Mesendoderm (in vitro differentiated cells): ENCODE measurements at regions not wholly inside any gene's neighbourhood (a gene's known extent, or its start where the extent isn't known, plus 50 kb on each side); places are given as distances from the start of the nearest gene placed in this dataset.

Source experiments
- DNase-seq: peaks from one replicate; pipeline ENCODE4 v3.0.0; 2013
- H2AK5ac ChIP-seq: 2 replicates; pipeline ENCODE4 v1.6.1; 2013; ENCODE audit warnings: low read length, inconsistent platforms
- H2BK120ac ChIP-seq: 2 replicates; pipeline ENCODE4 v1.6.1; 2013; ENCODE audit warnings: low read depth, mild to moderate bottlenecking, low read length, moderate library complexity, mixed read lengths
- H2BK15ac ChIP-seq: replicated peaks from 2 replicates; pipeline ENCODE4 v1.6.1; 2013; ENCODE audit warnings: low read depth, mild to moderate bottlenecking, moderate library complexity
- H2BK5ac ChIP-seq: 2 replicates; pipeline ENCODE4 v1.6.1; 2013; ENCODE audit warnings: low read length, inconsistent platforms
- H3K18ac ChIP-seq: 2 replicates; pipeline ENCODE4 v1.6.1; 2013; ENCODE audit warnings: mild to moderate bottlenecking, low read length, mixed read lengths
- H3K23ac ChIP-seq: one replicate; pipeline ENCODE4 v1.6.1; 2013; ENCODE audit warnings: low read length
- H3K27ac ChIP-seq: 2 replicates; pipeline ENCODE4 v1.5.1; 2013; ENCODE audit warnings: low read depth, mild to moderate bottlenecking, inconsistent platforms, low read length, moderate library complexity
- H3K27me3 ChIP-seq: 2 replicates; pipeline ENCODE4 v1.6.1; 2013; ENCODE audit warnings: low read length, control low read depth, mild to moderate bottlenecking, inconsistent platforms; ENCODE audit not compliant: insufficient read depth, poor library complexity
- H3K36me3 ChIP-seq: 2 replicates; pipeline ENCODE4 v1.6.1; 2013; ENCODE audit warnings: low read length, inconsistent platforms; ENCODE audit not compliant: control insufficient read depth, insufficient read depth
- H3K4ac ChIP-seq: one replicate; pipeline ENCODE4 v1.6.1; 2013; ENCODE audit warnings: low read depth, mild to moderate bottlenecking, low read length, moderate library complexity
- H3K4me1 ChIP-seq: 2 replicates; pipeline ENCODE4 v1.6.1; 2013; ENCODE audit warnings: low read depth, low read length, inconsistent platforms; ENCODE audit not compliant: control insufficient read depth
- H3K4me2 ChIP-seq: 2 replicates; pipeline ENCODE4 v1.6.1; 2013; ENCODE audit warnings: low read length
- H3K4me3 ChIP-seq: 2 replicates; pipeline ENCODE4 v1.5.1; 2013; ENCODE audit warnings: mild to moderate bottlenecking, low read length
- H3K56ac ChIP-seq: one replicate; pipeline ENCODE4 v1.6.1; 2013; ENCODE audit warnings: low read length
- H3K79me1 ChIP-seq: 2 replicates; pipeline ENCODE4 v1.6.1; 2013; ENCODE audit warnings: low read length, inconsistent platforms
- H3K79me2 ChIP-seq: 2 replicates; pipeline ENCODE4 v1.6.1; 2013; ENCODE audit warnings: mild to moderate bottlenecking, low read length; ENCODE audit not compliant: control insufficient read depth, insufficient read depth
- H3K9ac ChIP-seq: 2 replicates; pipeline ENCODE4 v1.6.1; 2013; ENCODE audit warnings: low read length, inconsistent platforms
- H4K5ac ChIP-seq: one replicate; pipeline ENCODE4 v1.6.1; 2013; ENCODE audit warnings: low read length
- H4K8ac ChIP-seq: one replicate; pipeline ENCODE4 v1.6.1; 2013; ENCODE audit warnings: low read depth, mild to moderate bottlenecking, control low read depth, low read length, moderate library complexity
- WGBS: extraction: QIAGEN DNeasy Blood & Tissue Kit; methylation state at CpG from one replicate; pipeline ENCODE4 v1.1.7; 2013; ENCODE audit warnings: low lambda C conversion rate, missing lambda C conversion rate; ENCODE audit not compliant: insufficient coverage; ENCODE audit errors: extremely low coverage; 5-methylcytosine and 5-hydroxymethylcytosine counted together

DNA sequence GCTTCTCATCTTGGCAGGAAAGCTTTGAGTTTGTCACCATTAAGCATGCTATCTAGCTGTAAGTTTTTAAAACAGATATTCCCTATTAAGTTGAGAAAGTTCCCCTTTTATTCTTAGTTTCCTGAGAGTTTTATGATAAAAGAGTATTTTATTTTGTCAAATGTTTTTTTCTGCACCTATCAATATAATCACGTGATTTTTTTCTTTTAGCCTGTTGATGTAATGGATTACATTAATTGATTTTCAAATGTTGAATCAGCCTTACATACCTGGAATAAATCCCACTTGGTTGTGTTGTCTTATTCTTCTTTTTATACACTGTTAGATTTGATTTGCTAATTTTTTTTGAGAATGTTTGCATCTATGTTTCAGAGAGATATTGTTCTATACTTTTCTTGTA lies 179.5 kb downstream of the ZNF621 start:
- no peak overlapping the region for H3K9ac ChIP-seq
- no peak overlapping the region for H3K18ac ChIP-seq
- no peaks in the 10 kb centered on the region for H3K79me2 ChIP-seq
- H2AK5ac ChIP-seq: no peak overlapping the region
- H3K79me1 ChIP-seq: no peaks in the 10 kb centered on the region
- no peak overlapping the region for H3K4me2 ChIP-seq
- no peaks in the 10 kb centered on the region for H3K36me3 ChIP-seq
- no peak overlapping the region for H3K56ac ChIP-seq
- no peaks in the 10 kb centered on the region for H3K27me3 ChIP-seq
- H4K5ac ChIP-seq: no peak overlapping the region
- H3K4me3 ChIP-seq: no peak overlapping the region
- H3K4me1 ChIP-seq: no peaks in the 10 kb centered on the region
- H2BK15ac ChIP-seq: no peak overlapping the region
- H4K8ac ChIP-seq: no peak overlapping the region
- H3K4ac ChIP-seq: no peak overlapping the region
- H2BK5ac ChIP-seq: no peak overlapping the region
- H3K23ac ChIP-seq: no peak overlapping the region
- H3K27ac ChIP-seq: no peak overlapping the region
- no peak for DNase-seq
- WGBS: no CpG with 5 or more reads among the region's 1 CpG
- H2BK120ac ChIP-seq: no peak overlapping the region

DNA sequence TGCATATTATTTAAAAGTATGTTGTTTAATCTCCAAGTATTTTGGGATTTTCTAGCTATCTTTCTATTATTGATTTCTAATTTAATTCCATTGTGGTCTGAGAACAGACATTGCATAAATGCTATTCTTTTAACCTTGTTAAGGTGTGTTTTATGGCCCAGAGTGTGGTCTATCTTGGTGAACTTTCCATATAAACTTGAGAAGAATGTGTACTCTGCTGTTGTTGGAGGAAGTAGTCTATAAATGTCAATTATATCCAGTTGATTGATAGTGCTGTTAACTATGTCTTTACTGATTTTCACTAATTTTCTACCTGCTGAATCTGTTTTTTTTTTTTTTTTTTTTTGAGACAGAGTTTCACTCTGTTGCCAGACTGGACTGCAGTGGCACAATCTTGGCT lies 180.9 kb downstream of the ZNF621 start:
- H4K8ac ChIP-seq: no peak overlapping the region
- no peak overlapping the region for H3K27ac ChIP-seq
- H2BK120ac ChIP-seq: no peak overlapping the region
- DNase-seq: no peak
- no peaks in the 10 kb centered on the region for H3K4me1 ChIP-seq
- H3K9ac ChIP-seq: no peak overlapping the region
- H2BK15ac ChIP-seq: no peak overlapping the region
- no peak overlapping the region for H2AK5ac ChIP-seq
- H3K18ac ChIP-seq: no peak overlapping the region
- no peak overlapping the region for H3K4ac ChIP-seq
- H3K36me3 ChIP-seq: no peaks in the 10 kb centered on the region
- no peaks in the 10 kb centered on the region for H3K27me3 ChIP-seq
- H3K4me3 ChIP-seq: no peak overlapping the region
- H3K56ac ChIP-seq: no peak overlapping the region
- no peaks in the 10 kb centered on the region for H3K79me1 ChIP-seq
- no peaks in the 10 kb centered on the region for H3K79me2 ChIP-seq
- H3K23ac ChIP-seq: no peak overlapping the region
- no peak overlapping the region for H2BK5ac ChIP-seq
- no peak overlapping the region for H3K4me2 ChIP-seq
- no peak overlapping the region for H4K5ac ChIP-seq

DNA sequence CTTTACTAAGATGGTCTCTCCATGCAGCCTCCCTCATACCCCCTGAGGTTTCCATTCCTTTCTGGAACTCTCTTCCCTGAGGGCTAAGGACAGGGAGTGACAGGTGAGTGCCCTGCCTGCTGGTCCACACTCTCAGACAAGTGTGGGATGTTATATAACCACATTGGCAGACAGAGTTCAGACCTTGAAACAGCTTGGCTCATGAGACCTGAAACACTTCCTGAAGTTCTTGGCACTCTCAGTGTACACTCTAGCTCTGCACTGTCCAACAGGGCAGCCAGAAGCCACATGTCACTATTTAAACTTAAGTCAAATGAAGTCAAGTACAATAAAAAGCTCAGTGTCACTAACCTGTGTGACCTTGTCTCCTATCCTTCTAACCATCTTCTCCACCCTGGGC lies 188.5 kb downstream of the ZNF621 start:
- no peak for DNase-seq
- Histone ChIP-seq H3K36me3 (no peaks in the 10 kb centered on the region), H4K5ac (no peak overlapping the region), H3K79me2 (no peaks in the 10 kb centered on the region), H3K4me3 (no peak overlapping the region), H3K4me1 (peaks cover 4% of the 10 kb centered on the region), H3K23ac (no peak overlapping the region), H2BK15ac (no peak overlapping the region), H3K18ac (no peak overlapping the region), H3K4ac (no peak overlapping the region), H3K79me1 (no peaks in the 10 kb centered on the region), H3K9ac (no peak overlapping the region), H2BK120ac (no peak overlapping the region), H3K27me3 (no peaks in the 10 kb centered on the region), H2BK5ac (no peak overlapping the region), H3K27ac (no peak overlapping the region), H3K56ac (no peak overlapping the region), H3K4me2 (no peak overlapping the region), H4K8ac (no peak overlapping the region), H2AK5ac (no peak overlapping the region)

DNA sequence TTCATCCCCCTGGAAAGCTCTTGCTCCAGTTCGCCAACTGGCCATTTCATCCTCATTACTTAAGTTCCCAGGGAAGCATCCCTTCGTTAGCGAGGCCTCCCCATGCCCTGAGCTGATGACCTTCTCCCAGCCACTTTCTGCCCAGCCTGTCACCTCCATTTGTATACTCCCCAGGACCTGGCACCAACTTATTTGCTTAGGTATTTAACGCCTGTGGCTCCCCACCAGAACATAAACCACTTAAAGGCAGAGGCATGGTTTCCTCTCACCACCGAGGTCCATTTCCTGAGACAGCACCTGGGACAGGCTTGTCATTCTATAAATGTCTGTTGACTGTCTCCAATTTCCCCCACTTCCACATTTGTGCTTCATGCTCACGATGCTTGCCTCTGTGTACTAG lies 189.0 kb downstream of the ZNF621 start:
- H3K36me3 ChIP-seq: no peaks in the 10 kb centered on the region
- no peak overlapping the region for H2BK5ac ChIP-seq
- H3K4me3 ChIP-seq: no peak overlapping the region
- no peaks in the 10 kb centered on the region for H3K27me3 ChIP-seq
- DNase-seq: peak; percentile 52
- H3K79me1 ChIP-seq: no peaks in the 10 kb centered on the region
- H3K79me2 ChIP-seq: no peaks in the 10 kb centered on the region
- no peak overlapping the region for H3K27ac ChIP-seq
- H3K4me2 ChIP-seq: no peak overlapping the region
- no CpG with 5 or more reads among the region's 6 CpGs for WGBS
- no peak overlapping the region for H2AK5ac ChIP-seq
- no peak overlapping the region for H2BK15ac ChIP-seq
- H4K5ac ChIP-seq: no peak overlapping the region
- H2BK120ac ChIP-seq: no peak overlapping the region
- no peak overlapping the region for H3K9ac ChIP-seq
- H3K18ac ChIP-seq: no peak overlapping the region
- H3K4me1 ChIP-seq: peaks cover 4% of the 10 kb centered on the region
- H3K56ac ChIP-seq: no peak overlapping the region
- no peak overlapping the region for H3K4ac ChIP-seq
- no peak overlapping the region for H4K8ac ChIP-seq
- no peak overlapping the region for H3K23ac ChIP-seq

DNA sequence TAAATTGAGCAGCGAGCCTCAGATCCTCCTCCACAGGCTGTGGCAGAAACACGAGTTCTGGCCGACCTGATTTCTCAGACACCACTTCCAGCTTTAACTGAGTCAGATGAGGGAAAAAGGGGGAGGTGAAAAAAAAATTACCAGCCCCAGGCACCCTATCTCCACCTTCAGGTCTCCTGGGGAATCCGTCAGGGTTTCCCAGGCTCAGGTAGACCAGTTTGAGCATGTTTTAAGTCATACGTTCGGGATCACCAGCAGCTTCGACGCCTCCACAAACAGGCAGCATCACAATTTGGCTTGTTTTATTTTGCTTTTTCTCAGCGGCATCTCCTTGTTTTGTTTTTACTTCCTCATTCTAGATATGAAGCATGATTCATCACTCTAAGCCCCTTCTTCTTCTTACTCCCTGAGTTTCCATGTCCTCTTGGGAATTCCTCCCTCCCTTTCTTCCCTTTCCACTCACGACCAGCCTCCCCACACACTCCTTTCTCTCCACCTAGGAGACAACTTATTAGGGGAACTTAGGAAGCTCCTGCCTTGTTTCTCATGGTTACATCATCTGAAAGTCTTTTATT lies 190.1 kb downstream of the ZNF621 start:
- H3K9ac ChIP-seq: no peak overlapping the region
- H3K79me2 ChIP-seq: no peaks in the 10 kb centered on the region
- peak; percentile 23 for DNase-seq
- H3K4me3 ChIP-seq: no peak overlapping the region
- H4K8ac ChIP-seq: no peak overlapping the region
- no peak overlapping the region for H2AK5ac ChIP-seq
- no peaks in the 10 kb centered on the region for H3K79me1 ChIP-seq
- H3K4ac ChIP-seq: no peak overlapping the region
- no peaks in the 10 kb centered on the region for H3K36me3 ChIP-seq
- H3K27me3 ChIP-seq: no peaks in the 10 kb centered on the region
- H3K27ac ChIP-seq: no peak overlapping the region
- H4K5ac ChIP-seq: no peak overlapping the region
- H3K23ac ChIP-seq: no peak overlapping the region
- no peak overlapping the region for H3K4me2 ChIP-seq
- no CpG with 5 or more reads among the region's 10 CpGs for whole genome bisulfite sequencing
- H2BK120ac ChIP-seq: no peak overlapping the region
- peaks cover 4% of the 10 kb centered on the region for H3K4me1 ChIP-seq
- H3K56ac ChIP-seq: no peak overlapping the region
- no peak overlapping the region for H3K18ac ChIP-seq
- no peak overlapping the region for H2BK15ac ChIP-seq
- no peak overlapping the region for H2BK5ac ChIP-seq

DNA sequence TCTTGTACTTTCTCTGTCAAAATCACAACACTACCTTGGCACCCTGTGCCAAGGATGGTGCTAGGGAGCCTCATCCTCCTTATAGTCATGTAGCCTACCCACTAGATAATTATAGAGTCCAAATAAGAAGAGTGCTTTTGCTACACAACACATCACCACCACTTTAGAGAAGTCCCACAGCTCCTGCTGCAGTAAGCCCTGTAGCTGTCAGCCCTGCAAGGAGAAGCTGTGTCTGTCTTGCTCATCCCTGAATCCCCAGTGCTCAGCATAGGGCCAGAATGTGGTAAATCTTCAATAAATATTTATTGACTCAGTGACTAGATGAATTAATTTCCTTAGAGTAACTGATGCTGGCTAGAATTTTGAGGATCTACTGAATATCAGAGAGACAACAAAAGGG lies 190.8 kb downstream of the ZNF621 start:
- Histone ChIP-seq H4K8ac (no peak overlapping the region), H2AK5ac (no peak overlapping the region), H4K5ac (no peak overlapping the region), H3K36me3 (no peaks in the 10 kb centered on the region), H3K23ac (no peak overlapping the region), H2BK120ac (no peak overlapping the region), H3K4me3 (no peak overlapping the region), H3K4me2 (no peak overlapping the region), H3K79me1 (no peaks in the 10 kb centered on the region), H3K27ac (no peak overlapping the region), H3K18ac (no peak overlapping the region), H3K4ac (no peak overlapping the region), H3K79me2 (no peaks in the 10 kb centered on the region), H3K27me3 (no peaks in the 10 kb centered on the region), H3K9ac (no peak overlapping the region), H3K56ac (no peak overlapping the region), H2BK15ac (no peak overlapping the region), H2BK5ac (no peak overlapping the region), H3K4me1 (peaks cover 4% of the 10 kb centered on the region)
- no peak for DNase-seq
